HL-60 (cell line): ENCODE measurements at regions not wholly inside any gene's neighbourhood (a gene's known extent, or its start where the extent isn't known, plus 50 kb on each side); places are given as distances from the start of the nearest gene placed in this dataset.

Experiments
- DNase-seq, 2 experiments: peaks; one replicate each; pipeline ENCODE4 v3.0.0-alpha.2; 2010 to 2020; ENCODE audit warnings: low read depth in 1 of 2, low spot score in 1 of 2
- H3K27ac ChIP-seq: fragments of 250-450 bp; sonication (Bioruptor Pico); replicated peaks from 2 replicates; pipeline ENCODE4 v1.5.1; 2020; ENCODE audit warnings: mild to moderate bottlenecking, moderate library complexity
- H3K27me3 ChIP-seq: fragments of 250-450 bp; sonication (Bioruptor Pico); 2 replicates; pipeline ENCODE4 v1.5.1; 2021; ENCODE audit warnings: mild to moderate bottlenecking, moderate library complexity; ENCODE audit not compliant: insufficient read depth, poor library complexity, severe bottlenecking
- H3K4me3 ChIP-seq: replicated peaks from 2 replicates; pipeline ENCODE4 v1.5.1; 2011; ENCODE audit warnings: mild to moderate bottlenecking, control low read depth, low read length; ENCODE audit not compliant: insufficient read depth
- GABPA ChIP-seq: IDR thresholded peaks from 2 replicates; pipeline ENCODE4 v1.6.1; 2012; ENCODE audit warnings: low read depth
- POLR2AphosphoS5 ChIP-seq: IDR thresholded peaks from 2 replicates; pipeline ENCODE4 v1.6.1; 2012; ENCODE audit warnings: low read depth
- SPI1 ChIP-seq: IDR thresholded peaks from 2 replicates; pipeline ENCODE4 v1.6.1; 2012; ENCODE audit warnings: low read depth, mild to moderate bottlenecking, borderline replicate concordance
- TF ChIP-seq, protein P1 (sequence below): IDR thresholded peaks from 2 replicates; pipeline ENCODE4 v1.6.1; 2012; ENCODE audit warnings: low read depth; ENCODE audit not compliant: insufficient replicate concordance
- TF ChIP-seq, protein P2 (sequence below): IDR thresholded peaks from one replicate; pipeline ENCODE4 v1.5.1; 2011; ENCODE audit warnings: low read length, control low read depth, inconsistent platforms; ENCODE audit not compliant: insufficient read depth

DNA sequence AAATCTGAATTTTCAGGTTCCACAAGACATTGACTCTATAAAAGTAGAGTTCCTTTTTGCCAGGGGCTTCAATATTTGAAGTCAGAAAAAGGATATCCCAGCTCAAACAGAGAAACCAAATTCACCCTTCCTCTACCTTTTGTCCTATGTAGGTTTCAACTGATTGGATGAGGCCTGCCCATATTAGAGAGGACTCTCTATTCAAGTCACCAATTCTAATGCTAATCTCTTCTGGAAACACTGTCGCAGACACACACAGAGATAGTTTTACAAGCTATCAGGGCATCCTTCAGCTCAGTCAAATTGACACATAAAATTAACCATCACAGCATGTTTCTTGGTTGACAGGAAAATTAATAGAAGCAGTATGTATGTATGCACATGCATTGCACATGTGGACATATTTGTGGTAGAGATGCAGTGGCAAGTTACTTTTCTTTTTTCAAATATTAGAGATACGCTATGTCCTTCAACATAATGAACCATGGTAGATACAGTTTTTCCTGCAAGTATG lies 207.1 kb downstream of the RAD51AP2 start:
- no peak for DNase-seq
- TF ChIP-seq, protein P1, sequence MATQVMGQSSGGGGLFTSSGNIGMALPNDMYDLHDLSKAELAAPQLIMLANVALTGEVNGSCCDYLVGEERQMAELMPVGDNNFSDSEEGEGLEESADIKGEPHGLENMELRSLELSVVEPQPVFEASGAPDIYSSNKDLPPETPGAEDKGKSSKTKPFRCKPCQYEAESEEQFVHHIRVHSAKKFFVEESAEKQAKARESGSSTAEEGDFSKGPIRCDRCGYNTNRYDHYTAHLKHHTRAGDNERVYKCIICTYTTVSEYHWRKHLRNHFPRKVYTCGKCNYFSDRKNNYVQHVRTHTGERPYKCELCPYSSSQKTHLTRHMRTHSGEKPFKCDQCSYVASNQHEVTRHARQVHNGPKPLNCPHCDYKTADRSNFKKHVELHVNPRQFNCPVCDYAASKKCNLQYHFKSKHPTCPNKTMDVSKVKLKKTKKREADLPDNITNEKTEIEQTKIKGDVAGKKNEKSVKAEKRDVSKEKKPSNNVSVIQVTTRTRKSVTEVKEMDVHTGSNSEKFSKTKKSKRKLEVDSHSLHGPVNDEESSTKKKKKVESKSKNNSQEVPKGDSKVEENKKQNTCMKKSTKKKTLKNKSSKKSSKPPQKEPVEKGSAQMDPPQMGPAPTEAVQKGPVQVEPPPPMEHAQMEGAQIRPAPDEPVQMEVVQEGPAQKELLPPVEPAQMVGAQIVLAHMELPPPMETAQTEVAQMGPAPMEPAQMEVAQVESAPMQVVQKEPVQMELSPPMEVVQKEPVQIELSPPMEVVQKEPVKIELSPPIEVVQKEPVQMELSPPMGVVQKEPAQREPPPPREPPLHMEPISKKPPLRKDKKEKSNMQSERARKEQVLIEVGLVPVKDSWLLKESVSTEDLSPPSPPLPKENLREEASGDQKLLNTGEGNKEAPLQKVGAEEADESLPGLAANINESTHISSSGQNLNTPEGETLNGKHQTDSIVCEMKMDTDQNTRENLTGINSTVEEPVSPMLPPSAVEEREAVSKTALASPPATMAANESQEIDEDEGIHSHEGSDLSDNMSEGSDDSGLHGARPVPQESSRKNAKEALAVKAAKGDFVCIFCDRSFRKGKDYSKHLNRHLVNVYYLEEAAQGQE = no peak
- no peak for TF ChIP-seq SPI1
- no peak for TF ChIP-seq GABPA
- TF ChIP-seq, protein P2, sequence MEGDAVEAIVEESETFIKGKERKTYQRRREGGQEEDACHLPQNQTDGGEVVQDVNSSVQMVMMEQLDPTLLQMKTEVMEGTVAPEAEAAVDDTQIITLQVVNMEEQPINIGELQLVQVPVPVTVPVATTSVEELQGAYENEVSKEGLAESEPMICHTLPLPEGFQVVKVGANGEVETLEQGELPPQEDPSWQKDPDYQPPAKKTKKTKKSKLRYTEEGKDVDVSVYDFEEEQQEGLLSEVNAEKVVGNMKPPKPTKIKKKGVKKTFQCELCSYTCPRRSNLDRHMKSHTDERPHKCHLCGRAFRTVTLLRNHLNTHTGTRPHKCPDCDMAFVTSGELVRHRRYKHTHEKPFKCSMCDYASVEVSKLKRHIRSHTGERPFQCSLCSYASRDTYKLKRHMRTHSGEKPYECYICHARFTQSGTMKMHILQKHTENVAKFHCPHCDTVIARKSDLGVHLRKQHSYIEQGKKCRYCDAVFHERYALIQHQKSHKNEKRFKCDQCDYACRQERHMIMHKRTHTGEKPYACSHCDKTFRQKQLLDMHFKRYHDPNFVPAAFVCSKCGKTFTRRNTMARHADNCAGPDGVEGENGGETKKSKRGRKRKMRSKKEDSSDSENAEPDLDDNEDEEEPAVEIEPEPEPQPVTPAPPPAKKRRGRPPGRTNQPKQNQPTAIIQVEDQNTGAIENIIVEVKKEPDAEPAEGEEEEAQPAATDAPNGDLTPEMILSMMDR = no peak
- no peak for TF ChIP-seq POLR2AphosphoS5
- Histone ChIP-seq H3K4me3 (no peak overlapping the region), H3K27me3 (no peaks in the 10 kb centered on the region), H3K27ac (no peak overlapping the region)

- no peak for TF ChIP-seq GABPA
- TF ChIP-seq, protein P2 = peak; percentile 44
- Histone ChIP-seq H3K27ac (no peak overlapping the region), H3K27me3 (no peaks in the 10 kb centered on the region), H3K4me3 (no peak overlapping the region)
- peak; percentile 22 to 45 for DNase-seq
Measured at GRCh38 chr2:17309741-17310339, 208.4 kb downstream of the RAD51AP2 start.

- TF ChIP-seq GABPA (no peak), POLR2AphosphoS5 (no peak), SPI1 (no peak)
- TF ChIP-seq, protein P1 = no peak
- TF ChIP-seq, protein P2 = no peak
- Histone ChIP-seq H3K27ac (no peak overlapping the region), H3K4me3 (no peak overlapping the region), H3K27me3 (no peaks in the 10 kb centered on the region)
- no peak for DNase-seq
Measured at GRCh38 chr2:17309181-17309580, 209.1 kb downstream of the RAD51AP2 start.

GRCh38 chr2:17306706-17307105 lies 211.5 kb downstream of the RAD51AP2 start:
- Histone ChIP-seq H3K27me3 (no peaks in the 10 kb centered on the region), H3K4me3 (no peak overlapping the region), H3K27ac (no peak overlapping the region)
- TF ChIP-seq, protein P2 = no peak
- no peak for TF ChIP-seq POLR2AphosphoS5
- no peak for TF ChIP-seq GABPA
- TF ChIP-seq, protein P1 = no peak
- no peak for TF ChIP-seq SPI1
- DNase-seq = no peak
